ENCODE measurements at regions not wholly inside any gene's neighbourhood (a gene's known extent, or its start where the extent isn't known, plus 50 kb on each side); places are given as distances from the start of the nearest gene placed in this dataset.

DNA sequence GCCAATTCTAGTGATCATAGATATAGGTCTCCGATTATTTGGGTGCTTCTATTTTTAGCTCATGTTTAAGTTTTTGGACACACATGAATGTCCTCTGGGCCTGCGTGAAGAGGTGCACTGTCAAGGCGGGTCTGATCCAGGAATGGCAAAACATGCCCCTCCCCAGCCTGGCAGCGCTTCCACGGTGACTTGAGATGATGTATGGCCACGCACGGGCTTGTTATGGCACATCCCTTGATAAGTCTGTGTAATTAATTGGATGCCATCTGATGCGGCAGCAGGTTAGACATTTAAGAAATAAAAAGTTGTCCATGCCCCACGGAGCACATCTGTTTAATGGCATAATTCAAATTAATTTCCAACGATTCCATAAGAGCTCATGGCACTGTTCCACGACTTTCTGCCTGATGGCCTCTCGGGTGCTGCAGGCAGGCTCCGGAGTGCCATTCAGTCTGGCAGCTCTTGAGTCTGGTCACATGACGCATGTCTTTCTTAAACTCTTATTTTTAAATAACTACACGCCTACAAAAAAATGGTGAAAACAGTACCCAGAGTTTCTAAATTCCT, 151.4 kb downstream of the ACKR3 start:
- DNase-seq, result no peak

- DNase-seq, result no peak
Measured at GRCh38 chr2:236724200-236724599, 154.6 kb downstream of the ACKR3 start.

DNA sequence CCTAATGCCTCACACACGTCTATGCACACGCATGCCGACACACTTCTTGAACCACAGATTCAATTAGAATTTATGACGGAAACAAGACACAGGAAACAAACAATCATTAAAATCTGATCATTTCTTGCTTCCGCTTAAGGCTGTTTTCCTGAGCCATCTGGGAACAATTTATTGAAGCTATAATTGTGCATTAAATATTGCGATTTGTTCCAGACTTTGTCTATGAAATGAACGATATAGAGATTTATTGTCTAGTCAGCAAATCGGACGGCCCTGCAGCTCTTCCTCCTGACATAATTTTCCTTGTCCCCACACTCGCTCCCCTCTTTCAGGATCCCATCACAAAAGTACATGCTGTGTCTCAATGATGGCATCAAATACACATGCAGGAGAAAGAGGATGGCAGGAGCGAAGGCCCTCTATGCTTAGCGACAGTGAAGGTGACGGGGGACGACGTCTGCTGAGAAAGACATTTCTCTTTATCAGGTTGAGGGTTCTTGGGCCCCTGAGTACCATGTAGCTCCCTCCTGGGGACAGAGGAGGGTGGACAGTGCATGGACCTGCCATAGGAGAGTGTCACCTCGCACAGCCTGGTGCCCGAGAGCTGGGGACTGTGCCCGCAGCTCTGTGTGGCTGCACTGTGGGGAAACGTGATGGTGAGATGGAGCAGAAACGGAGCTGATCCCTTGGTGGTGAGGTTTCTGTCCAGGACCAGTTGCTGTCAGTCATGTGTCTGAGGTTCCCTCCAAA, 157.3 kb downstream of the ACKR3 start:
- no peak for DNase-seq

DNA sequence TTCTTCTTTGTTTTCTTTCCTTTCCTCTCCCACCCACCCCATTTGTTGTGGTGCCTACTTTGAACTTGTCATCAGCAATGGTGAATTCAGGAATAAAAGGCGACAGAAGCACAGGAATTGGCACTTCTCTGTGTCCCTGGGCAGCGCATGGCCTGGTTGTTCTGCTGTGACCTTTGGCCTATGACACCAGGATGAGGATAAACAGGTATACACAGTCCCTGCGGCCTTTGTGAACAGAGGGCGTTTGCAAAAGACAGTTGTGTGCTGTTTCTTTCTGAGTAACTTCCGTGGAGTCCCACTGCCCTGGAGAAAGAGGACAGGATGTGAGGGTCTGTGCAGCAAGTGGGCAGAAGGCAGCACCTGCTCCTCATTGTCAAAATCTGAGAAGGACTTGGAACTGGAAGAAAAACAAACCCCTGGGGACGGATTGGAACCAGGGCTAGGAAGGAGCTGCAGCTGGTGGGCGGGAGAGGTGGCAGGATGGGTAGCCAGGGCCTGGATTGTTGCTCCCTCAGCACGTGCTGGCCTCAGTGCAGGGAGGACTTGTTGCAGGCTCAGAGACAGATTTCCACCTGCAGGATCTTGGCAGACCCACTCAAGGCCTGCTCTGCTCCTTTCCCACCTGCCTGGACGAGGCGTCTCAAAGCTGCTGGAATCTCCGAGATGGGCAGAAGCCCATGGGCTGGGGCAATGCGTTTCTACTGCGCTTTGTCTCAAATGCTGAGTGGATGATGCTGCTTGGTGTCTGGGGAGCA, 159.5 kb downstream of the ACKR3 start:
- DNase-seq, result no peak

GRCh38 chr2:236730393-236730792, 160.8 kb downstream of the ACKR3 start:
- DNase-seq, result no peak

GRCh38 chr2:236731767-236732580, 162.3 kb downstream of the ACKR3 start:
- no peak for DNase-seq

- no peak for DNase-seq
Measured at GRCh38 chr2:236733156-236733555, 163.5 kb downstream of the ACKR3 start.

DNA sequence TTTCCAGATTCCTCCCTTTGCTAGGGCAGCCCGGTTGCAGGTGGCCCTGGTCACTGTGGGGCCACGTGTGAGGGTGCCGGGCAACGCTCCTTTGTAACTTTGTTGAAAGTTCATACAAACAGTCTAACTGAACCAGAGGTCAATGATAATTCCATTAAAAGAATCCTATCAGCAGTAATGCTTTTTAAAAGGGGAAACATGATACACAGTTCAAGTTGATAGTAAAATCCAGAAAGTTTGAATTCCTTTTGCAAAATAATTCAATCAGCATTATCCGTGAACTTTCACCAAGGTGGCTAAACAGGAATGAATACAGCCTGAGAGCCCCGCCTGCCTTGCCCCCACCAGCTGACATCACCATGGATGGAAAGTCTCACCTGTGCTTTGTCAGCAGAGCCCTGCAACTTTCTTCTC, 166.2 kb downstream of the ACKR3 start:
- no peak for DNase-seq

DNA sequence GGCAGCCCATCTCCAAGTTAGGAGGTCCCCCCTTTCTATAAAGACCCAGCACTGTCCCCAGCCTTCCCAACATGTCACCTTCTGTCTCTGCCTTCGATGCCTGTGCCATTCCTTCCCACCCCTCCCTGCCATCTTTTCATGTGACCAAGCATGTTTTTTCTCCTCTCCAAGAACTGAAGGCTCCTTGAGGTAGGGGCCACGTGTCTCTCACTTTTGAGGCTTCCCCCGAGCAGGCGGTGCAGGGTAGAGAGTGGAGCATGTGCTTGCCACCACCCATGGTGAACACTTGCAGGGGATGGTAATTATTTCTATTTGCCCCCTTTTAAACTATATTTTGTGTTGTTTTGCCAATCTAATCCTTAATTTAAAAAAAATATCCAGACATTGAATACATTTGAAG, 168.4 kb downstream of the ACKR3 start:
- no peak for DNase-seq

DNA sequence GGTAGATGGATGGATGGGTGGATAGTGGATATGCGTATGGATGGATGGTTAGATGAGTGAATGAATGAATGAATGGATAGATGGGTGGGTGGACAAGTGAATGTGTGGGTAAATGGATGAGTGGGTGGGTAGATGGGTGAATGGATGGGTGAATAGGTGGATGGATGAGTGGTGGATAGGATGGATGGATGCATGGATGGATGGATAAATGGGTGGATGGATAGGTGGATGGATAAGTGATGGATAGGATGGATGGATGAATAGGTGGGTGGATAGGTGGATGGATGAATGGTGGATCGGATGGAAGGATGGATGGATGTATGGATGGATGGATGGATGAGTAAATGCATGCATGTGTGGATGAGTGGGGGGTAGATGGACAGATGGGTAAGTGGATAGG, 169.3 kb downstream of the ACKR3 start:
- no peak for DNase-seq

DNA sequence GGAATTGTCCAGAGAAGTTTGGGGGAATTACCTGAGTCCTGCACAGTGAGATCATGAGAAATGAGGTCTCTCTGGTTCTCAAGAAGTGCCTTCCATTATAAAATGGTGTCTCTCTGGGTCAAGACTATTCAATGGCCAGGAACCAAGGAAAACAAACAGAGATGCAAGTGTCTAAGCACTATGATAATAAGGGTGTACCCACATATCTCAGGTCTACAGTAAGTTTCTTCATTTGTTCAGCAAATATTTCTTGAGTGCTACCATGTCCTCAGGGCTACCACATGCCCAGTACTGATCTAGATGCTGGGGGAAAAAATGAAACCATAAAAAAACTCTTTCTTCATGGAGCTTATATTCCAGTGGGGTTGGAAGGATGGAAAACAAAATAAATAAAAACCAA, 170.0 kb downstream of the ACKR3 start:
- DNase-seq, result no peak

GRCh38 chr2:236740506-236740905, 170.9 kb downstream of the ACKR3 start:
- no peak for DNase-seq

DNA sequence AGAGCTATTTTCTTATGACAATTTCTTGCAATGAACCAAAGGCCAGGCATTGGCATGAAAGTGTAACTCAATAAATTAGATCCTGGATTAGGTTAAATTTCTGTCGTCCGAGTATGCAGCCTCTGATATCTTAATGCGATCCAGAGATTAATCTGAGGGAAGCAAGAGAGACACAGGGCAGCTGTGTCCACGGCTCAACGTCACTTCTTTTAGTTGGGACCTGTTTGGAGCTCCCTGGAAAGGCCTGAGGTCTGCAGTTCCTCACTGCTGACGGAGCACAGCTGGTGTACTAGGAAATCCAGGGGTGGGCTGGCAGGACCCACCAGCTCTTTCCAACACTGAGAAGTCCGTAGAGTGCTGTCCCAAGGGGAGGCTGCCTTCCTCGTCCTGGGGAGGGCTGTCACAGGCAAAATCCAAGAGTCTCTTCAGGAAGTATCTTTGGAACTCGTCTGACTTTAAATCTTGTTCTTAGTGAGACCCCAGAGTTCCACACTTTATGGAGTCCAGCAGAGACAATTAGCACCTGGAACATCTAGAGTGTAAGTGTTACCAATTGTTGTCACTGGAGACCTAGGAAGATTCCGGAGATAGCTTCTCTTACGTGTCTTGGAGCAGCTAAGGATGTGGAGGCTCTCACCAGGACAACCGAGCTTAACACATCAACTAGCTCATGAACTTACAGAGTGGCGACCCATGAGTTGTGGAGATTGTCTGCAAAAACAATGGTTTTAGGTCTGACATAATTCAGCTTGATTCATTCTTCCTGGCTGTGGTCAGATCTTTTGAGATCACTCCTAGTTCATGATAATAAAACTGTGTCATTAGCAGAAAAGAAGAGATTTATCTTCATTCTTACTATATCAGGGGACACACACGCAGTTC, 173.7 kb downstream of the ACKR3 start:
- DNase-seq, result no peak

GRCh38 chr2:236743921-236744280, 174.3 kb downstream of the ACKR3 start:
- no peak for DNase-seq

- no peak for DNase-seq
Measured at GRCh38 chr2:236744281-236744705, 174.7 kb downstream of the ACKR3 start.

- no peak for DNase-seq
Measured at GRCh38 chr2:236744716-236745115, 175.1 kb downstream of the ACKR3 start.

DNA sequence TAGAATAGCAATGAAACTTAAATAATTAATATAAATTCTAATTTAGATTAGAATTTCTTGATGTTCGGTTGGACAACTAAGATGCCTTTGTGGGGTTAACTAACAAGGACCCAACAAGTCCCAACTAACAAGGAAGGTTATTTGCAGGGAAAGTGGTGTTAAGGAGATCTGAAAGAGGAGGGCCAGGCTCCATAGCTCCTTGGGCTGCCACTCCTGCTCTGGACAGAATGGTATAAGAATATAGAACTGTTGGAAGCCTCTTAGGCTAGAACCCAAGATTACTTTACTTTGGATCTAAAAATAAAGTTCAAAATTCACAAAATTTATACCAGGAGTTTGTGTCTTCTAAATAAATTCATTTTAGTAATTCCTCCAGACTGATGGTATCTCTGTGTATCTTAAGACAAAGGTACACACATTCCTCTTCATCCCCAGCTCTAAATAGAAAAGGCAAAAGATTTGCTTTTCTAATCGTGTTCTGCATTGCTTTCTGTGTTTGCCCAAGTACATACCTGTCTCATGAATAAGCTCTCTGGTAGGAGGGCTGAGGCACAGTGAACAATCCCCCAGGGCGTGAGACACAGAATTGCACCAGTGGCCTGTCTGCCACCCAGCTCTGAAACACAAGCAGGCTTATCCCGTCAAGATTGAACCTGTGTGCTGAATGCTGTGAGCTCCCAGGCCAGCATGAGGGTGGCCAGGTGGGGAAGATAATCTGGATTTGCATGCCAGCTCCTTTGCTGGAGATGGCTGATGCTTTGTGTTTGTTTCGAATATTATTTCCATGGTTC, 176.0 kb downstream of the ACKR3 start:
- DNase-seq, result no peak

DNA sequence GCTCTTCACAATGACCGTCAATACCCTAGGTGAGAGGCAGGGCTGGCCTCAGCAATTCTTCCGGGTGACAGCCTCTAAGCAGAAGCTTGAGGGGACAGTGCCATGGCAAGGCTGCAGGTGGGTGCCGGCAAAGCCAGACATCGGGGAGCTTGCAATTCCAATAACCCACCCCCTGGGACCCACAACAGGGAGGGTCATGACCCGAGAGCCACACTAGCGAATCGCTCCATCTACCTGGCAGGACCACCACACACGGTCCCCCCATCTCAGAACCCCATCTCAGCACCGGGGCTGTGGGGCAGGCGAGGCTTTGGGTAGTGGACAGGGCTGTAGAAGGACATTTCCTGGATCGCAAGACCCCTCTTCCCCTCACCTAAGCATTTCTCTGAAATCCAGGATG, 177.2 kb downstream of the ACKR3 start:
- DNase-seq, result no peak

DNA sequence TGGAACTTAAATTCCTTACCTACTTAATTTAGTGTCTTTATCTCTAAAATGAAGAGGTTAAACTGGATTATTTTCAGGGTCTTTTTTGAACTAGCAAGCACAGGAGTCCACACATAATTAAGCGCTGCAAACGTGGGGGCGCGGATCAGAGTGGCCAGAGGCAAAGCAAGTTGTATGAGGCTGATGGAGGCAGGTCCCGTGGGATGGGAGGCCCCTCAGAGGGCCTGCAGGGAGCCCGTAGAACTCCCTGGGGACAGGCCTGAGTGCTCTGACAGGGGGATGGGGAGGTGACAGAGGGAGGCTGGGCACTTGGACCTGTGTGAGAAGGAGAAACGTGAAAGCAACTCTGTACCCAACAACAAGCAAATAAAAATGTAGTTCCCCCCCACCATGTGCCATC, 177.8 kb downstream of the ACKR3 start:
- DNase-seq, result no peak

DNA sequence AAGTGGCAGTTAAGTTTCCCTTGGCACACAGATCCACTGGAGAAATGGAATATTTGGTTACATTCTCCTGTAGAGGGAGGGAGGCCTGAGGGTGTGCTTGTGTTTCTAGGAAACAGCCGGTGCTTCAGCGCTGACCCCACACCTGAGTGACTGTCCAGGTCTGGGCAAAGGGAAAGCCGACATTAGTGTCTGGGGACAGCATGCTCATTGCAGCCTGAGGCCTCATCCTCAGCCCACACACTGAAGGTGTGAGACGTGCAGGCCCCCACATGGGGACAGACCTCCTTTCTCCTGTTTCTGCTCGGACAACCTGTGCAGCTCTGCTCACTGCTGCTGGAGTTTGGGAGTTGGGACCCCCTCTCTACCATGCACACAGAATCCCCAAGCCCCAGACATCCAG, 178.3 kb downstream of the ACKR3 start:
- no peak for DNase-seq

DNA sequence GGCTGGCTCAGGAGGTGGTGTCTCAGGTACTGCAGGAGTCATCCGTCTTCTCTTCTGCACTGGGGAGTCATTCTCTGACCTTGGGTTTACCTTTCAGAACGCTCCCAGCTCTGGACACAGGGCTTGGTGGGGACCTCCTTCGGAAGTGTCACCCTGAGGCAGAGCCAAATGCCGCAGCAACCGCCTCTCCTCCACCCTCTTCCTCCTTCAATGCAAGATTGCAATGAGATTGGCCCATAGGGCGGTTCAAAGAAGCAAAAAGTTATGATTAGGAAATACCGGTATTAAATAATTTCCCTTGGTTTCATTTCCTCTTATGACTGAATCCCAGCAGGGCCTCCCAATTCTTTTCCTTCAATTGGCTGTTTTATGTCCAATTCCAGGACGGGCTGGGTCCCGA, 178.8 kb downstream of the ACKR3 start:
- no peak for DNase-seq

All from CD4-positive, alpha-beta T cell treated with Interleukin-17A for 4 hours (primary cell).